ENCODE measurements at regions not wholly inside any gene's neighbourhood (a gene's known extent, or its start where the extent isn't known, plus 50 kb on each side); places are given as distances from the start of the nearest gene placed in this dataset.

GRCh38 chr4:185902654-185903053 is 90.7 kb upstream of the SORBS2 start:
- no peaks in the 10 kb centered on the region for H3K27me3 Mint-ChIP-seq (ENCODE audit: low read depth)
- ATAC-seq (no peak), DNase-seq (ENCODE audit: low spot score) (no peak)
- TF ChIP-seq HMGA2 (CRISPR knock-in tag; IDR thresholded peaks at IDR 0.05) (no peak), ESRRA (CRISPR knock-in tag; IDR thresholded peaks at IDR 0.05; ENCODE audit: borderline replicate concordance) (no peak), NFATC4 (CRISPR knock-in tag; IDR thresholded peaks at IDR 0.05) (no peak), NR1H2 (CRISPR knock-in tag; IDR thresholded peaks at IDR 0.05) (no peak), USF1 (CRISPR knock-in tag; IDR thresholded peaks at IDR 0.05) (no peak), ZNF396 (CRISPR knock-in tag; IDR thresholded peaks at IDR 0.05; ENCODE audit: borderline replicate concordance) (no peak), MYBL2 (CRISPR knock-in tag; IDR thresholded peaks at IDR 0.05) (no peak), AR (CRISPR knock-in tag; IDR thresholded peaks at IDR 0.05) (no peak), CREM (CRISPR knock-in tag; IDR thresholded peaks at IDR 0.05) (no peak), ZNF121 (CRISPR knock-in tag; IDR thresholded peaks at IDR 0.05) (no peak)
- no peaks in the 10 kb centered on the region for H3K36me3 Mint-ChIP-seq
- no peaks in the 10 kb centered on the region for H3K9me3 Mint-ChIP-seq
- no peaks in the 10 kb centered on the region for H3K4me1 Mint-ChIP-seq
- ChIA-PET POLR2A (no interaction called here), CTCF (no interaction called here)
- H3K27ac Mint-ChIP-seq = no peak overlapping the region
- no peak overlapping the region for H3K4me3 Mint-ChIP-seq

GRCh38 chr4:185903205-185903604 is 91.2 kb upstream of the SORBS2 start:
- H3K27ac Mint-ChIP-seq = no peak overlapping the region
- ChIA-PET POLR2A (no interaction called here), CTCF (no interaction called here)
- H3K9me3 Mint-ChIP-seq = no peaks in the 10 kb centered on the region
- no peak for DNase-seq (ENCODE audit: low spot score)
- H3K4me1 Mint-ChIP-seq = no peaks in the 10 kb centered on the region
- no peak for TF ChIP-seq JUN (CRISPR knock-in tag; IDR thresholded peaks at IDR 0.05)
- TF ChIP-seq ZMAT4 (CRISPR knock-in tag; IDR thresholded peaks at IDR 0.05) = no peak
- no peak for TF ChIP-seq STAT6 (CRISPR knock-in tag; conservative IDR thresholded peaks at IDR 0.05; ENCODE audit: low read depth)
- TF ChIP-seq ZNF423 (CRISPR knock-in tag; IDR thresholded peaks at IDR 0.05) = no peak
- TF ChIP-seq ZBTB21 (CRISPR knock-in tag; IDR thresholded peaks at IDR 0.05; ENCODE audit: borderline replicate concordance) = no peak
- no peak for TF ChIP-seq TCF7 (CRISPR knock-in tag; IDR thresholded peaks at IDR 0.05; ENCODE audit: low read depth)
- no peak for TF ChIP-seq NR3C1 (CRISPR knock-in tag; conservative IDR thresholded peaks at IDR 0.05; ENCODE audit: low read depth)
- TF ChIP-seq ZNF263 (CRISPR knock-in tag; IDR thresholded peaks at IDR 0.05; ENCODE audit: low read depth) = no peak
- no peak for TF ChIP-seq FOXP4 (CRISPR knock-in tag; IDR thresholded peaks at IDR 0.05)
- no peak for TF ChIP-seq CREM (CRISPR knock-in tag; IDR thresholded peaks at IDR 0.05)
- TF ChIP-seq PREB (CRISPR knock-in tag; IDR thresholded peaks at IDR 0.05; ENCODE audit: borderline replicate concordance) = no peak
- no peak for TF ChIP-seq OVOL2 (CRISPR knock-in tag; IDR thresholded peaks at IDR 0.05; ENCODE audit: borderline replicate concordance)
- TF ChIP-seq FOXP1 (CRISPR knock-in tag; IDR thresholded peaks at IDR 0.05; ENCODE audit: borderline replicate concordance) = no peak
- no peak for TF ChIP-seq ATF2 (CRISPR knock-in tag; IDR thresholded peaks at IDR 0.05; ENCODE audit: borderline replicate concordance, low read depth)
- TF ChIP-seq MAX (CRISPR knock-in tag; IDR thresholded peaks at IDR 0.05) = no peak
- TF ChIP-seq RORB (CRISPR knock-in tag; IDR thresholded peaks at IDR 0.05) = no peak
- no peak for TF ChIP-seq FOXJ3 (CRISPR knock-in tag; IDR thresholded peaks at IDR 0.05; ENCODE audit: borderline replicate concordance)
- H3K27me3 Mint-ChIP-seq (ENCODE audit: low read depth) = no peaks in the 10 kb centered on the region
- no peaks in the 10 kb centered on the region for H3K36me3 Mint-ChIP-seq
- ATAC-seq = no peak
- no peak overlapping the region for H3K4me3 Mint-ChIP-seq
